Thoracic aorta (tissue), 2 donors: ENCODE measurements at regions not wholly inside any gene's neighbourhood (a gene's known extent, or its start where the extent isn't known, plus 50 kb on each side); places are given as distances from the start of the nearest gene placed in this dataset.

Experiments
- ATAC-seq: fragments of 150-250 bp; one replicate; pipeline ENCODE4 v1.8.0; 2017; ENCODE audit warnings: low read depth; ENCODE audit not compliant: insufficient number of reproducible peaks, low FRiP score
- DNase-seq: peaks from one replicate; pipeline ENCODE4 v3.0.0-alpha.2; 2020; ENCODE audit warnings: low spot score
- H3K27ac ChIP-seq, 2 donors: fragments of 200-600 bp; sonication (generic); 1 replicate in 1 of 2; 2 replicates in 1 of 2; pipeline ENCODE4 v1.5.1; 2016; ENCODE audit warnings: mild to moderate bottlenecking in 2 of 2, moderate library complexity in 2 of 2
- H3K27me3 ChIP-seq: fragments of 200-600 bp; sonication (generic); replicated peaks from 2 replicates; pipeline ENCODE4 v1.6.0; 2016; ENCODE audit warnings: mild to moderate bottlenecking; ENCODE audit not compliant: insufficient read depth
- H3K36me3 ChIP-seq: fragments of 200-600 bp; sonication (generic); one replicate; pipeline ENCODE4 v1.5.1; 2016
- H3K4me1 ChIP-seq, 2 donors: fragments of 200-600 bp; sonication (generic); 1 replicate in 1 of 2; 2 replicates in 1 of 2; pipeline versions ENCODE4 v1.5.1 to v1.6.0; 2016; ENCODE audit warnings: low read depth in 2 of 2, mild to moderate bottlenecking in 1 of 2; ENCODE audit not compliant: control insufficient read depth in 1 of 2
- H3K4me3 ChIP-seq: fragments of 200-600 bp; sonication (generic); 2 replicates; pipeline ENCODE4 v1.5.1; 2016; ENCODE audit warnings: mild to moderate bottlenecking
- H3K9me3 ChIP-seq: fragments of 200-600 bp; sonication (generic); 2 replicates; pipeline ENCODE4 v1.5.1; 2016
- TF ChIP-seq, protein P1 (sequence below): fragments of 200-600 bp; sonication (generic); IDR thresholded peaks from one replicate; pipeline ENCODE4 v1.5.1; 2019; ENCODE audit warnings: antibody characterized with exemption

DNA sequence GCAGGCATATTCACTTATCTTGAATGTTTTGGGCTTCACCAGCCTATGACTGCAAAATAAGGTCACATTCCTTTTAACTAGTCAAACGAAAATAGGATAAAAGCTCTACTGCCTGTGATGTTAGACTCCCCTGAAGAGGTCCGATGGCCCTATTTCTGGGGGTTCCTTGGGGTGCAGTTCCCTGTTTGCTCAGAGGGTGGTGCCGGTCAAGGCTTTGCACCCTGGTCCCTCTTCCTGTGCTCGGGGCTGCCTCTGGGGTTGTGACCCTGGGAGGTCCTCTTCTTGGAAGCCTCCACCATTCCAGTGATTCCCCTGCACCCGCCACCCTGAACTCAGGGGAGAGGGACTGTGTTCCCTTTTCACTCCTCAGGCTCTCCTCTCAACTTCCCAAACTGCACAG lies 86.7 kb upstream of the ANKRD34C start:
- Histone ChIP-seq H3K27ac (no peak overlapping the region), H3K36me3 (no peaks in the 10 kb centered on the region), H3K27me3 (no peaks in the 10 kb centered on the region), H3K4me1 (no peaks in the 10 kb centered on the region), H3K9me3 (no peaks in the 10 kb centered on the region), H3K4me3 (no peak overlapping the region)
- no peak for DNase-seq
- no peak for ATAC-seq
- TF ChIP-seq, protein P1, sequence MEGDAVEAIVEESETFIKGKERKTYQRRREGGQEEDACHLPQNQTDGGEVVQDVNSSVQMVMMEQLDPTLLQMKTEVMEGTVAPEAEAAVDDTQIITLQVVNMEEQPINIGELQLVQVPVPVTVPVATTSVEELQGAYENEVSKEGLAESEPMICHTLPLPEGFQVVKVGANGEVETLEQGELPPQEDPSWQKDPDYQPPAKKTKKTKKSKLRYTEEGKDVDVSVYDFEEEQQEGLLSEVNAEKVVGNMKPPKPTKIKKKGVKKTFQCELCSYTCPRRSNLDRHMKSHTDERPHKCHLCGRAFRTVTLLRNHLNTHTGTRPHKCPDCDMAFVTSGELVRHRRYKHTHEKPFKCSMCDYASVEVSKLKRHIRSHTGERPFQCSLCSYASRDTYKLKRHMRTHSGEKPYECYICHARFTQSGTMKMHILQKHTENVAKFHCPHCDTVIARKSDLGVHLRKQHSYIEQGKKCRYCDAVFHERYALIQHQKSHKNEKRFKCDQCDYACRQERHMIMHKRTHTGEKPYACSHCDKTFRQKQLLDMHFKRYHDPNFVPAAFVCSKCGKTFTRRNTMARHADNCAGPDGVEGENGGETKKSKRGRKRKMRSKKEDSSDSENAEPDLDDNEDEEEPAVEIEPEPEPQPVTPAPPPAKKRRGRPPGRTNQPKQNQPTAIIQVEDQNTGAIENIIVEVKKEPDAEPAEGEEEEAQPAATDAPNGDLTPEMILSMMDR = no peak

DNA sequence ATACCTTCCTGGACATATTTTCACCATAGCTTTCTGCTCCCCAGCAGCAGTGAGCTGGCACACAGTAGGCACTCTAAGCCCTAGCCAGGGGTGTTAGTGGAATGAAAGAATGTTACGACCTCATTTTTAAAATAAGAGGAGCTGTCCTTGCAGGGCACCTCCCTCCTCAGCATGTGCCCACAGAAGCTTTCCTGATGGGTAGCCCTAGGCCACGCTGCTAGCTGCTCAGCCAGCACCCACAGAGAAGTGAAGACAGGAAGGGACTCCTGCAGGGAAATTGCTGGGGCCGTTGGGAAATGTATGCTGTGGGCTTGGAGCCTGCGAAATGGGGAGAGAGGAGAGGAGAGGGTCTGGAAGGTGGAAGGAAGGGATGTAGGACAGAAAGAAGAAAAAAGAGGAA lies 87.3 kb upstream of the ANKRD34C start:
- H3K27me3 ChIP-seq = no peaks in the 10 kb centered on the region
- H3K36me3 ChIP-seq = no peaks in the 10 kb centered on the region
- TF ChIP-seq, protein P1 = no peak
- DNase-seq = no peak
- no peaks in the 10 kb centered on the region for H3K9me3 ChIP-seq
- H3K4me3 ChIP-seq = no peak overlapping the region
- H3K27ac ChIP-seq = no peak overlapping the region
- H3K4me1 ChIP-seq = no peaks in the 10 kb centered on the region
- no peak for ATAC-seq

DNA sequence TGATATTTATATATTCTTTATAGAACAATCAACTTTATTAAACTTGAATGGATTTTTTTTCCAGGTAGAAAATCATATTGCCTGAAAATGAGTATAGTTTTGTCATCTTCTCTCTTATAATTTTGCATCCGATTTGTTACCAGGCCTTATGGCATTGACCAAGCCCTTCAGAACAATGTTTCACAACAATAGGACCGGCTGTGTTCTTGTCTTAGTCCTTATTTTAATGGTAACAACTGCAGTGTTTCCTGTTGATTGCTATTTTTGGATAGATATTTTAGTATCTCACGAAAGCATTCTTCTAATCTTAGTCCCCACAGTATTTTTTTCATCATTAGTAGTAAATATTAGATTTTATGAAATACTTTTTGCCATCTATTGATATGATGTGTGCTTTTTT lies 88.1 kb upstream of the ANKRD34C start:
- Histone ChIP-seq H3K27ac (no peak overlapping the region), H3K36me3 (no peaks in the 10 kb centered on the region), H3K4me1 (no peaks in the 10 kb centered on the region), H3K4me3 (no peak overlapping the region), H3K27me3 (no peaks in the 10 kb centered on the region), H3K9me3 (no peaks in the 10 kb centered on the region)
- no peak for ATAC-seq
- TF ChIP-seq, protein P1 = no peak
- DNase-seq = no peak

DNA sequence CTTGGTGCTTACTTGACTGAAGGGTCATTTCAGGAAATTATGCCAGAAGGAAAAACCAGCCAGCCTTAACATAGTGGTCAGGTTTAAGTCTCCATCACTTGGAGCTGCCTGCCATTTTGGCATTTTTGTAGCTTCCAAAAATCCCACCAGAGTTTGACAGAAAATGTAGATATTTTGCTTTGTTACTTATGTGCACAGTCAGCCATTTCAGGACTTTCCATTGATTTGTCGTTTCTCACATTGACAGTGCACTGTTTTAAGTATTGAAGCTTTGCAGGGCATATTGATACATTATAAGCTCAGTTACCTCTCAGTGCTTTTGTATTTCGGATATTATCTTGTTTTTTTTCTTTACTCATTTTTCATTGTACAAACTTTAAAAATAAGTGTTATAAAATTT lies 89.0 kb upstream of the ANKRD34C start:
- no peaks in the 10 kb centered on the region for H3K27me3 ChIP-seq
- H3K4me1 ChIP-seq = no peaks in the 10 kb centered on the region
- H3K36me3 ChIP-seq = no peaks in the 10 kb centered on the region
- H3K9me3 ChIP-seq = no peaks in the 10 kb centered on the region
- ATAC-seq (no peak), DNase-seq (no peak)
- TF ChIP-seq, protein P1 = no peak
- H3K27ac ChIP-seq = no peak overlapping the region
- no peak overlapping the region for H3K4me3 ChIP-seq

DNA sequence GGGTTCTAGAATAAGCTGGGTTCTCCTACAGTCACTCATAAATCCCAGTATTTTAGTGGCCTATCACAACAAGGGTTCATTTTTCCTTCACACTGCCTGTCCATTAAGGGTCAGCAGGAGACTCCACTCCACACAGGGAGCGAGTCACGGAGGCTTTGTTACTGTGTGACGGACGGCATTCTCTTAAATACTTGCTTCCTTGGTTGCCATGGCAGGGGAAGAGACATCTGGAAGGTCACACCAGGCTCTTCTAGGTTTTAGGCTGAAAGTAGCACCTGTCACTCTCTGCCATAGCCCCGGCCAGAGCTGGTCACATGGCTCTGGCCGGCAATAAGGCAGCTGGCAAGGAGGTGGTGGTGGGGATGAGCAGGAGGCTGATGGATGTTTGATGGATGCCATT lies 89.4 kb upstream of the ANKRD34C start:
- DNase-seq (no peak), ATAC-seq (no peak)
- Histone ChIP-seq H3K9me3 (no peaks in the 10 kb centered on the region), H3K27me3 (no peaks in the 10 kb centered on the region), H3K4me1 (no peaks in the 10 kb centered on the region), H3K36me3 (no peaks in the 10 kb centered on the region), H3K4me3 (no peak overlapping the region), H3K27ac (no peak overlapping the region)
- TF ChIP-seq, protein P1 = no peak
